GM19467 (cell line): ENCODE measurements at regions not wholly inside any gene's neighbourhood (a gene's known extent, or its start where the extent isn't known, plus 50 kb on each side); places are given as distances from the start of the nearest gene placed in this dataset.
A peak's percentile ranks its signal among the peaks of the same experiment; 100 is the strongest.

ENCODE experiments used
- ATAC-seq: cut with Tn5 transposase; IDR thresholded peaks from one replicate; pipeline ENCODE4 v1.9.1; 2021; ENCODE audit warnings: mild to moderate bottlenecking, moderate library complexity; ENCODE audit not compliant: unreplicated experiment

DNA sequence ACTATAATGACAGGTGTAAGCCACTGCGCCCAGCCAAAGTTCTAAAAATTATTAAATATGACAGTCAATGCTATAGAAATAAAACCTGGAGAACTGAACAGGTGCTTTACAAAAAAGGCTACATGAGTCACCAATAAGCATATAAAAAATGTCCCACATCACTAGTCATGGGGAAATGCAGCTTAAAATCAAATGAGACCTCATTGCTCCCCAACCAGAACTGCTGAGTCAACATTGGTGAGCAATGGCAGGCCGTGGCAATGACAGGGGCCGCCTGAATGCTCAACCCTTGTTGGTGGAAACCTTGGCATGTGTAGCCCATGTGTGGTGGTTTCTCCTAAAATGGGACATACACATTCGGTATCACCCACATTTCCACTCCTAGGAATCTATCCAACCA is 352.3 kb upstream of the KLF6 start:
- ATAC-seq: no peak

DNA sequence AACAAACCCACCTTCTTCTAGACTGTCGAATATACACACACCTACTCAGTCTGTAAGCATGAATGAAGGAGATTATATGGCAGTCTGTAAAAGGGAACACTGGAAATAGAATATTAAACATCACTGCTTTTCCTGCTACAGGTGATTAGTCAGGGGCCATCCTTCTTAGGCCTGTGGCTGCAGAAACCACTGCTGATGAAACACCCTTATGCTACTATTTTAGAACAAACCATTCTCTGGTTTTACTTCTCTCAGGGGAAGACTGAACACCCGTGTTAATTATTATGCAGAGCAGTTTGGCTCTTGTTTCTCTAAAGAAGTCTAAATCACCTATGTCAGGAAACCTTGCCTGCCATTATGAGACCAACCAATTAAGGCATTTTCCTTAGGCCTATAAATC is 351.1 kb upstream of the KLF6 start:
- peak; percentile 73 for ATAC-seq

DNA sequence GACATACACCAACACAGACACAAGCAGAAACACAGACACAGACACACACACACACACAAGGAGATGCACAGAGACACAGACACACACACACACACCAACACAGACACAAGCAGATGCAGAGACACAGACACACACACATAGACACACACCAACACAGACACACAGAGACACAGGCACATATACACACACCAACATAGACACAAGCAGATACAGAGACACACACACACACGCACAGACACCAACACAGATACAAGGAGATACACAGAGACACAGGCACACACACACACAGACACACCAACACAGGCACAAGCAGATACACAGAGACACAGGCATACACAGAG is 347.2 kb upstream of the KLF6 start:
- ATAC-seq: no peak

DNA sequence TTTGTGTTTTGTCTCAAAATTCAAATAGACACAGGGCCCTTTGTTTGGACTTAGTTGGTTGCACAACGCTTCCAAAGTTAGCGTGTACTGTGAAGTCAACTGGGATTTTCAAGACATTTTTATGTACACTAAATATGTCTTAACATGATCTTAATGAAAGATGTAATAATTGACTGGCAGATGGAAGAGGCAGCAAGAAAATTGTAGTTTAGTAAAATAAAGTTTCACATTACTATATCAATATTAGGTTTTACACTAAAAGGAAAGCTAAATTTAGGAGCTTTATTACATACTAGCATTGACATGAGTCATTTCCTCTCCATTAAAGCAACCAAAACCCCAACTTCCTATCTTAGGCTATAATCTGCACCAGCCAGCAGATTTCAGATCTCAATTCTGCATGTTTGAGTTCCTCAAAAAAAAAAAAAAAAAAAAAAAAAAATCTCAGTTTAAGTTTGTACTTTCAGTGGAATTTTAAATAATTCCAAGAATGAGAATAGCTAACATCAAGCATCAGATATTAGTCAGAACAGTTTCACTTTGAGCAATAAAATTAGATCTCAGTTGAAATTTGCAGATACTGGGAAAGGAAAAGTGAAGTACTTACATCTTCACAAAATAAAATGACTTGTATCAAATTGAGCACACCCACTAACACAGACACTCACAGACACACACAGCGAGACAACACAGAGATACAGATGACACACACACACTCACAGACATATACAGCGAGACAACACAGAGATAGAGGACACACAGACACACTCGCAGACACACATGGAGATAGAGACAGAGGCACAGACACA is 346.6 kb upstream of the KLF6 start:
- ATAC-seq: peak; percentile 60

DNA sequence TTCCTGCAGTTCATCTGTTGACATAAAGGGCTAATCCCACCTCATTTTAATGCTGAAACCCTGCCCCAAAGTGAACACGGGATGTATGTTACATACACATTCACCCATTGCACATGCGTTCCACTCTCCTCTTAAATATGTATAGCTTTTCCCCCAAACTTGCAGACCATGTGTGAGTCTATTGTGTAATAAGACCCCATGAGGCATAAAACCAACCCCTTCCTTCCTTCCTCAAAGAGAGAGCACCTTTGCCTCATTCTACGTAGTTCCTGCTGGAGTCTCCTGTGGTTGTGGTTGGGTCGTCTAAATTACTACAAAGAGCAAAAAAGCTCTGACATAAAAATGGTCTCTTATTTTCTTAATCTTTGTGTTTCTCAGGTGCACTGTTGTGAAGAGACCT is 345.7 kb upstream of the KLF6 start:
- ATAC-seq: no peak

GRCh38 chr10:4129866-4130477 is 345.0 kb upstream of the KLF6 start:
- no peak for ATAC-seq

DNA sequence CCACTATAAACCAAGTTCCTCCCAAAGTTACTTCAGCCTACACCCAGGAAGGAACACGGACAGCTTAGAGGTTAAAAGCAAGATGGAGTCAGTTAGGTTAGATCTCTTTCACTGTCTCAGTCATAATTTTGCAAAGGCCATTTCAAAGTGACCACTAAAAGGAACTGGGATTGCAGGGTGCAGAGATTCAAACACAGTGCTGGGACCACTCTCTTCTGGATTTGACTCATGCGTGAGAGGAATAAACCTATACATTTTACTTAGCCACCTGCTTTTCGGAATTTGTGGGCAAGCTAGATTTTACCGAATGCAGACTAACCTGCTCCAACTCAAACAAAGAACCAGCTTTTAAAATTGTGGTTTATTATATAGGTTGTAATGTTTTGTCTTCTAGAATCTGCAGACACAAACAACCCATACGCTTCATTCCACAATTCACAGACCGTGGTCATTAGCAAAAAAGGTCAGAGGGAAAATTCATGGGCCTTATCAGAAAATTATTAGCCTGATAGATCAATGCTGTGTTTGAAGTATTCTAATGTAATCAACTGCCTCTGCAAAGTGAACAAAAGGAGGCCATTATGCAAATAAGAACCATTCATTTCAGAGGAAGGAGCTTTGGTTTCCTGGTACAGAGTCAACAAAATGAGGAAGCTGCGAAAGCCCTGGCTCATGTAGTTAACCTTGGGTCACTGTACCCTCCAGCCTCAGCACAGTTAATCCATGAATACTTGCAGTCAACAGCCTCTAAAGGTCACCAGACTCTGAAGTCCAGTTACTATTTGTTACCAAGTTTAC is 342.7 kb upstream of the KLF6 start:
- ATAC-seq: peak; percentile 59

- ATAC-seq: no peak
These were observed 340.8 kb upstream of the KLF6 start for GRCh38 chr10:4125776-4126175.

GRCh38 chr10:4121502-4122380 is 336.7 kb upstream of the KLF6 start:
- ATAC-seq: peak; percentile 65

- ATAC-seq: no peak
These were observed 335.3 kb upstream of the KLF6 start for GRCh38 chr10:4120096-4120853.

DNA sequence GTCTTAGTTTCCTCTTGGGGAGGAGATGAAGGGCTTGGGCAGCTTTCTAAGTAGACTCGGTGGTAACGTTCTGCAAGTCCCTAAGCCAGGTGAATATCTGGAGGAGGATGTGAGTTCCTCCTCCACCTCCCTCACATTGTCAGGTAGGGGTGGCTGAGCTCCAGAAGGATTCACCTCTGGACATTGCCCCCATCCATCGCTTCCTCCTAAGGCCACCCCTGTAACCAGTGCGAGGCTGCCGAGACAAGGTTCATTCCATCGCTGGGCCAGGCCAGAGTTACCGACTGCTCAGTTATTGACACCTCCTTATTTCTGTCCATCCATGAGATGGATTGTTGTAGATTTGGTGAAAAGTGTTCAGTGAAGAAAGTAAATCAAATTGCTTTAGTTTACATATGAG is 334.1 kb upstream of the KLF6 start:
- no peak for ATAC-seq

- ATAC-seq: no peak
These were observed 332.6 kb upstream of the KLF6 start for GRCh38 chr10:4117604-4118003.

DNA sequence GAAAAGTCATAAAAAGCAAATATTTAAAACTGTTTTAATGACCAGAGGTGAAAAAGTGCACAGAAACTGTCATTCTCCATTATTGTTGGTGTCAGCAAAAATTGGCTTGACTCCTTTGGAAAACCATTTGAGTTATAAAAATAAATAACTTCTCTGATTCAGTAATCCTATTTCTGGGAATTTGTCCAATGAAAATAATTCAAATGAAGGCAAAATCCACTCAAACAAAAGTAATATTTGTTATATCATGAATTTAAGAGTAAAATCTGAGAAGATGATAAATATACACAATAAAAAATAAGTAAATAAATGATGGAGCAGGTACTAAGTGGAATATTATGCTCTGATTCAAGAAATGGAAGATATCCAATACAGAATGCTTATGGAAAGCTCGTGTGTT is 326.6 kb upstream of the KLF6 start:
- ATAC-seq: no peak

DNA sequence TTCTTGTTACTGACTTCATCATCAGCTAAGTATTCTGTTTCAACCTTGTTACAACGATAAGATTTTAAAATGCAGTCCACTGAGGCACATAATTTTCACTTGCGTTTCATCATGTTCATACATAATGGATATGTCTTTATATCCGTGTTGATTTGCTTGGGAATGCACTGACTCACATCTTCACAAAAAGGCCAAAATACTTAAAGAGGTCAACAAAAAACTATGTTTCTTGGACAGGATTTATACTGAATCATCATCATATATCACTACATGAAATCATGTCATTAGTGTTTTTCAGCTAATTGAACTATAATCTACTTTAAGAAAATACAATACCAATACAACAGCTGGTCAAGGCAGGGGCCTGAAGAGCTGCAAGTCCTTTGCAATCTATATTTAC is 324.5 kb upstream of the KLF6 start:
- no peak for ATAC-seq

- no peak for ATAC-seq
These were observed 323.7 kb upstream of the KLF6 start for GRCh38 chr10:4108693-4109092.

- ATAC-seq: no peak
These were observed 322.4 kb upstream of the KLF6 start for GRCh38 chr10:4107285-4107851.

DNA sequence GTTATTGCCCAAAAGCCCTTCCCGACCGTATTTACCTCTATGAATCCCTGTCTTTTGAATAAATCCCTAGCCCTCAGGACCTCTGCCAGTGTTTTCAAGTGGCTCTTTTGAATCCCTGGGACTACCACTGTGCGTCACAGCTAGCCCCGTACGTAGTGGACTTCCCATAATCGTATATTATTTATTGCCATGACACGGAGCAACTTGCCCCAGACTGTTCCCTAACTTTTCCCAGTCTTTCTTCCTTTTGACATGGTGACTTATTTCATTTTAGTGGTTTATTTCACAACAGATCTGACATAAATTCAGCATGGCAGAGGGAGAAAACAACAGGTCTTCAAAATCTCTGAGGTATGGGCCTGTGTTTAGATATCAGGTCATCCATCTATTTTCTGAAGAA is 318.6 kb upstream of the KLF6 start:
- ATAC-seq: no peak

- ATAC-seq: no peak
These were observed 317.9 kb upstream of the KLF6 start for GRCh38 chr10:4102802-4103344.

- no peak for ATAC-seq
These were observed 317.1 kb upstream of the KLF6 start for GRCh38 chr10:4101918-4102654.
